Esophagus squamous epithelium (tissue), 5 donors: ENCODE measurements at regions not wholly inside any gene's neighbourhood (a gene's known extent, or its start where the extent isn't known, plus 50 kb on each side); places are given as distances from the start of the nearest gene placed in this dataset.

ENCODE experiments used
- DNase-seq: peaks from one replicate; lab custom pipeline; 2025; lab: John Stamatoyannopoulos, UW
- H3K27ac ChIP-seq, 4 donors: fragments of 200-600 bp; sonication (generic); one replicate each; pipeline ENCODE4 v1.5.1; 2016 to 2019; ENCODE audit warnings: mild to moderate bottlenecking in 1 of 4
- H3K27me3 ChIP-seq, 4 donors: fragments of 200-600 bp; sonication (generic); 1 replicate in 3 of 4; 2 replicates in 1 of 4; pipeline versions ENCODE4 v1.5.1 to v1.6.0; 2017 to 2021; ENCODE audit warnings: antibody characterized with exemption in 1 of 4
- H3K36me3 ChIP-seq, 3 donors: fragments of 200-600 bp; sonication (generic); one replicate each; pipeline ENCODE4 v1.5.1; 2016 to 2019
- H3K4me1 ChIP-seq, 3 donors: fragments of 200-600 bp; sonication (generic); one replicate each; pipeline ENCODE4 v1.5.1; 2017 to 2019
- H3K4me3 ChIP-seq, 4 donors: fragments of 200-600 bp; sonication (generic); 1 replicate in 3 of 4; 2 replicates in 1 of 4; pipeline ENCODE4 v1.5.1; 2016 to 2019; ENCODE audit warnings: mild to moderate bottlenecking in 2 of 4, moderate library complexity in 1 of 4
- H3K9me3 ChIP-seq, 3 donors: fragments of 200-600 bp; sonication (generic); one replicate each; pipeline ENCODE4 v1.5.1; 2016 to 2019
- CTCF ChIP-seq, 6 experiments: fragments of 450-650 bp in 4 of 6; fragments of 200-600 bp in 2 of 6; sonication (generic) in 2 of 6; IDR thresholded peaks; one replicate each; pipeline ENCODE4 v1.5.1; 2016 to 2019; ENCODE audit warnings: antibody characterized with exemption in 6 of 6, mild to moderate bottlenecking in 4 of 6, moderate library complexity in 4 of 6
- POLR2A ChIP-seq, 4 donors: fragments of 450-650 bp; IDR thresholded peaks; one replicate each; pipeline ENCODE4 v1.6.1; 2017; ENCODE audit warnings: antibody characterized with exemption in 4 of 4, mild to moderate bottlenecking in 4 of 4, moderate library complexity in 3 of 4
- WGBS, 2 donors: methylation state at CpG; one replicate each; pipeline ENCODE4 v1.1.5; 2018; 5-methylcytosine and 5-hydroxymethylcytosine counted together
- intact Hi-C: fragments of 100-400 bp; cut with DNase I; formaldehyde crosslinking; loops from one replicate; pipeline ENCODE4 v1.15.0; 2022
- donor health status: DM: yes; HTN: yes; CAD: no.

GRCh38 chr2:120915670-120916069 lies 180.0 kb downstream of the GLI2 start:
- H3K4me1 ChIP-seq = peaks cover 20 to 70% (median 45%) of the 10 kb centered on the region in 3 donors
- TF ChIP-seq POLR2A (IDR thresholded peaks at IDR 0.05) (no peak), CTCF (IDR thresholded peaks at IDR 0.05) (no peak)
- H3K9me3 ChIP-seq = no peaks in the 10 kb centered on the region
- no peak for DNase-seq
- WGBS, 2 donors = 63 to 85% methylated on average over 3 of the region's 3 CpGs
- H3K4me3 ChIP-seq = no peak overlapping the region
- H3K27me3 ChIP-seq = peaks cover 0 to 31% (median 0%) of the 10 kb centered on the region in 4 donors
- no peak overlapping the region for H3K27ac ChIP-seq
- intact Hi-C loops = no loop called here
- no peaks in the 10 kb centered on the region for H3K36me3 ChIP-seq

GRCh38 chr2:120916446-120916845 lies 180.8 kb downstream of the GLI2 start:
- Histone ChIP-seq H3K4me3 (no peak overlapping the region), H3K36me3 (no peaks in the 10 kb centered on the region), H3K4me1 (peaks cover 16 to 66% (median 37%) of the 10 kb centered on the region in 3 donors), H3K27ac (no peak overlapping the region), H3K27me3 (peaks cover 0 to 31% (median 0%) of the 10 kb centered on the region in 4 donors), H3K9me3 (no peaks in the 10 kb centered on the region)
- TF ChIP-seq POLR2A (IDR thresholded peaks at IDR 0.05) (no peak), CTCF (IDR thresholded peaks at IDR 0.05) (no peak)
- no peak for DNase-seq
- whole genome bisulfite sequencing, 2 donors = no CpG with 5 or more reads among the region's 9 CpGs
- intact Hi-C loops = no loop called here

- no peak for DNase-seq
- TF ChIP-seq POLR2A (IDR thresholded peaks at IDR 0.05) (no peak), CTCF (IDR thresholded peaks at IDR 0.05) (no peak)
- WGBS, 2 donors = 71 to 89% methylated on average over 2 to 3 of the region's 4 CpGs
- intact Hi-C loops = no loop called here
- no peak overlapping the region for H3K4me3 ChIP-seq
- peaks cover 11 to 51% (median 25%) of the 10 kb centered on the region in 3 donors for H3K4me1 ChIP-seq
- H3K9me3 ChIP-seq = no peaks in the 10 kb centered on the region
- H3K27ac ChIP-seq = no peak overlapping the region
- H3K36me3 ChIP-seq = no peaks in the 10 kb centered on the region
- H3K27me3 ChIP-seq = peaks cover 0 to 31% (median 0%) of the 10 kb centered on the region in 4 donors
These were observed 182.2 kb downstream of the GLI2 start for GRCh38 chr2:120917886-120918285.

- DNase-seq = no peak
- H3K27ac ChIP-seq = no peak overlapping the region
- H3K4me1 ChIP-seq = peaks cover 11 to 38% (median 18%) of the 10 kb centered on the region in 3 donors
These were observed 183.5 kb downstream of the GLI2 start for GRCh38 chr2:120919216-120919615.

More at GRCh38 chr2:120919216-120919615, 183.5 kb downstream of the GLI2 start:
- H3K36me3 ChIP-seq = no peaks in the 10 kb centered on the region
- 82 to 88% methylated on average over 6 to 8 of the region's 8 CpGs for WGBS, 2 donors
- intact Hi-C loops = no loop called here
- no peaks in the 10 kb centered on the region for H3K9me3 ChIP-seq
- H3K27me3 ChIP-seq = peaks cover 0 to 31% (median 0%) of the 10 kb centered on the region in 4 donors
- H3K4me3 ChIP-seq = no peak overlapping the region
- TF ChIP-seq POLR2A (IDR thresholded peaks at IDR 0.05) = no peak
- no peak for TF ChIP-seq CTCF (IDR thresholded peaks at IDR 0.05)
